CD14-positive monocyte (primary cell): ENCODE measurements at regions not wholly inside any gene's neighbourhood (a gene's known extent, or its start where the extent isn't known, plus 50 kb on each side); places are given as distances from the start of the nearest gene placed in this dataset.

Experiments
- DNase-seq, 3 donors: peaks; one replicate each; pipeline ENCODE4 v3.0.0-alpha.2; 2011 to 2022
- H2AFZ ChIP-seq: 2 replicates; pipeline ENCODE4 v1.6.0; 2012; ENCODE audit warnings: mild to moderate bottlenecking, low read depth, low read length, inconsistent platforms; ENCODE audit not compliant: insufficient read depth, poor library complexity, severe bottlenecking
- H3K27ac ChIP-seq, 2 donors: 1 replicate in 1 of 2; 2 replicates in 1 of 2; pipeline ENCODE4 v1.5.1; 2012 to 2013; ENCODE audit warnings: low read length in 2 of 2, control low read depth in 1 of 2, inconsistent platforms in 1 of 2, low read depth in 1 of 2, mild to moderate bottlenecking in 1 of 2
- H3K27me3 ChIP-seq, 2 donors: one replicate each; pipeline versions ENCODE4 v1.6.0 to v1.6.1; 2011 to 2013; ENCODE audit warnings: low read length in 2 of 2; ENCODE audit not compliant: control insufficient read depth in 2 of 2, insufficient read depth in 2 of 2
- H3K36me3 ChIP-seq, 2 donors: replicated peaks in 1 of 2; 1 replicate in 1 of 2; 2 replicates in 1 of 2; pipeline versions ENCODE4 v1.5.1 to v1.6.1; 2012 to 2013; ENCODE audit warnings: low read length in 2 of 2, control low read depth in 1 of 2, inconsistent platforms in 1 of 2, mild to moderate bottlenecking in 1 of 2; ENCODE audit not compliant: insufficient read depth in 2 of 2, control insufficient read depth in 1 of 2
- H3K4me1 ChIP-seq, 2 donors: 1 replicate in 1 of 2; 2 replicates in 1 of 2; pipeline versions ENCODE4 v1.5.1 to v1.6.1; 2012 to 2013; ENCODE audit warnings: low read length in 2 of 2, control low read depth in 1 of 2, inconsistent platforms in 1 of 2, mild to moderate bottlenecking in 1 of 2, moderate library complexity in 1 of 2; ENCODE audit not compliant: insufficient read depth in 2 of 2, control insufficient read depth in 1 of 2
- H3K4me2 ChIP-seq: replicated peaks from 2 replicates; pipeline ENCODE3; 2012; ENCODE audit warnings: low read length, moderate library complexity, mild to moderate bottlenecking; ENCODE audit not compliant: poor library complexity, severe bottlenecking; ENCODE audit errors: extremely low read depth
- H3K4me3 ChIP-seq, 3 experiments: fragments of 200-600 bp in 1 of 3; sonication (generic) in 1 of 3; replicated peaks in 1 of 3; 1 replicate in 2 of 3; 2 replicates in 1 of 3; pipeline ENCODE4 v1.5.1; 2011 to 2013; ENCODE audit warnings: low read length in 3 of 3, mild to moderate bottlenecking in 3 of 3, control low read depth in 2 of 3, low read depth in 2 of 3, inconsistent platforms in 1 of 3, moderate library complexity in 1 of 3
- H3K79me2 ChIP-seq: 2 replicates; pipeline ENCODE4 v1.6.0; 2012; ENCODE audit warnings: mild to moderate bottlenecking, control low read depth, inconsistent platforms, low read length, moderate library complexity; ENCODE audit not compliant: insufficient read depth
- H3K9ac ChIP-seq: 2 replicates; pipeline ENCODE4 v1.6.0; 2017; ENCODE audit warnings: low read length, mild to moderate bottlenecking; ENCODE audit not compliant: insufficient read depth, poor library complexity, severe bottlenecking
- H3K9me3 ChIP-seq, 2 donors: replicated peaks in 1 of 2; 1 replicate in 1 of 2; 2 replicates in 1 of 2; pipeline versions ENCODE4 v1.5.1 to v1.6.1; 2012 to 2013; ENCODE audit warnings: low read length in 2 of 2, control low read depth in 1 of 2; ENCODE audit not compliant: control insufficient read depth in 1 of 2, insufficient read depth in 1 of 2
- H4K20me1 ChIP-seq: 2 replicates; pipeline ENCODE4 v1.6.0; 2012; ENCODE audit warnings: mild to moderate bottlenecking, low read length, control low read depth, moderate library complexity; ENCODE audit not compliant: insufficient read depth
- H3K27ac Mint-ChIP-seq, 7 donors: one replicate each; pipeline ENCODE4 v1.8.0; 2020; ENCODE audit warnings: mild to moderate bottlenecking in 7 of 7, mixed read lengths in 7 of 7, moderate library complexity in 6 of 7, inconsistent platforms in 2 of 7
- H3K27me3 Mint-ChIP-seq, 3 donors: one replicate each; pipeline ENCODE4 v1.8.0; 2021 to 2022; ENCODE audit warnings: low read depth in 3 of 3, mild to moderate bottlenecking in 3 of 3, mixed read lengths in 3 of 3, moderate library complexity in 3 of 3, inconsistent platforms in 1 of 3
- H3K36me3 Mint-ChIP-seq, 2 donors: one replicate each; pipeline ENCODE4 v1.8.0; 2020; ENCODE audit warnings: mixed read lengths in 2 of 2, inconsistent platforms in 1 of 2, mild to moderate bottlenecking in 1 of 2
- H3K4me1 Mint-ChIP-seq: one replicate; pipeline ENCODE4 v1.8.0; 2020; ENCODE audit warnings: mild to moderate bottlenecking, mixed read lengths
- H3K4me3 Mint-ChIP-seq, 2 donors: one replicate each; pipeline ENCODE4 v1.8.0; 2020; ENCODE audit warnings: mild to moderate bottlenecking in 2 of 2, mixed read lengths in 2 of 2, moderate library complexity in 1 of 2
- H3K9me3 Mint-ChIP-seq, 7 donors: one replicate each; pipeline ENCODE4 v1.8.0; 2020 to 2022; ENCODE audit warnings: mixed read lengths in 7 of 7, mild to moderate bottlenecking in 6 of 7, moderate library complexity in 6 of 7, inconsistent platforms in 2 of 7
- CTCF ChIP-seq: fragments of 200-600 bp; IDR thresholded peaks from one replicate; pipeline ENCODE4 v1.8.0; 2022; ENCODE audit warnings: antibody characterized with exemption, mild to moderate bottlenecking
- WGBS: methylation state at CpG from one replicate; pipeline ENCODE4 v1.1.5; 2013; ENCODE audit warnings: missing lambda C conversion rate; ENCODE audit not compliant: insufficient coverage; 5-methylcytosine and 5-hydroxymethylcytosine counted together
- intact Hi-C, 2 donors: fragments of 100-400 bp; cut with micrococcal nuclease; formaldehyde crosslinking; loops; one replicate each; pipeline versions ENCODE4 v1.15.0 to v1.15.1; 2023

GRCh38 chr7:35356495-35356894 is 102.6 kb upstream of the TBX20 start:
- H4K20me1 ChIP-seq = no peaks in the 10 kb centered on the region
- no peaks in the 10 kb centered on the region for H3K4me1 Mint-ChIP-seq
- H3K27ac ChIP-seq = no peak overlapping the region
- peaks cover 0 to 8% (median 4%) of the 10 kb centered on the region in 7 donors for H3K9me3 Mint-ChIP-seq
- no peak for DNase-seq
- H3K36me3 Mint-ChIP-seq = no peaks in the 10 kb centered on the region
- H3K79me2 ChIP-seq = no peaks in the 10 kb centered on the region
- intact Hi-C loops = no loop called here
- WGBS = 92% methylated on average over 4 of the region's 4 CpGs
- H3K27me3 ChIP-seq = no peaks in the 10 kb centered on the region
- no peaks in the 10 kb centered on the region for H3K36me3 ChIP-seq
- no peak overlapping the region for H3K4me3 ChIP-seq
- TF ChIP-seq CTCF = no peak
- H3K9me3 ChIP-seq = no peaks in the 10 kb centered on the region
- no peak overlapping the region for H3K4me2 ChIP-seq
- no peak overlapping the region for H3K9ac ChIP-seq
- no peak overlapping the region for H3K4me3 Mint-ChIP-seq
- H2AFZ ChIP-seq = no peak overlapping the region
- H3K27ac Mint-ChIP-seq = no peak overlapping the region
- H3K27me3 Mint-ChIP-seq = peaks cover 3 to 4% (median 3%) of the 10 kb centered on the region in 3 donors
- H3K4me1 ChIP-seq = no peaks in the 10 kb centered on the region

GRCh38 chr7:35355911-35356310 is 102.0 kb upstream of the TBX20 start:
- Histone ChIP-seq H3K4me3 (no peak overlapping the region), H3K36me3 (no peaks in the 10 kb centered on the region), H3K4me2 (no peak overlapping the region), H3K79me2 (no peaks in the 10 kb centered on the region), H3K27me3 (no peaks in the 10 kb centered on the region), H3K9me3 (no peaks in the 10 kb centered on the region), H3K4me1 (no peaks in the 10 kb centered on the region), H3K27ac (no peak overlapping the region), H3K9ac (no peak overlapping the region), H2AFZ (no peak overlapping the region), H4K20me1 (no peaks in the 10 kb centered on the region)
- intact Hi-C loops = no loop called here
- Mint-ChIP-seq H3K4me1 (no peaks in the 10 kb centered on the region), H3K27ac (no peak overlapping the region), H3K4me3 (no peak overlapping the region), H3K9me3 (peaks cover 0 to 9% (median 4%) of the 10 kb centered on the region in 7 donors), H3K27me3 (peaks cover 3 to 4% (median 4%) of the 10 kb centered on the region in 3 donors), H3K36me3 (no peaks in the 10 kb centered on the region)
- no peak for TF ChIP-seq CTCF
- 100% methylated on average over 3 of the region's 5 CpGs for WGBS
- DNase-seq = no peak
